ENCODE measurements at regions not wholly inside any gene's neighbourhood (a gene's known extent, or its start where the extent isn't known, plus 50 kb on each side); places are given as distances from the start of the nearest gene placed in this dataset.

DNA sequence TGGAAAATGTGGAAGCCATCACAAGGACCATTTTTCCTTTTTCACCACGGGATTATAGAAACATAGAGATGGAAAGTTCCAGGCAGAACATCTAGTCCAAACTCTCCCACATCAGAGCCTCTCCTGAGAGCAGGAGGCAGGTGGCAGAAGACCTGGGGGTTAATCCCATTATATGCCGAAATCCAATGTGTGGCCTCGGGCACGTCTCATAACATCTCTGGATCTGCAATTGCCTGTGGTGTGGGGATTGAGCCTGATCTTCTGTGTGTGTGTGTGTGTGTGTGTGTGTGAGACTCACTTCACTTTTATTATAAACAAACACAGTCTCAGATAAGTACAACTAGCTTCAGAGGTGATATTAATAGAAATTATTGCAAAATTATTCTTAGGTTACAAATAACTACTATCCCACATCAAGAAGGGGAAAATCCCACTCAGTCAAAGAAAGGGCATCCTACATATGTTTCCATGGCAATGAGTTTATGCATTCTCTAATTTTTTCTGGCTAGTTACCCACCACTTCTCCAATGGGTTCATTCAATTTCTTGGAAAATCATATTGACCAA, 199.1 kb downstream of the FOXL1 start:
- no peak for DNase-seq

DNA sequence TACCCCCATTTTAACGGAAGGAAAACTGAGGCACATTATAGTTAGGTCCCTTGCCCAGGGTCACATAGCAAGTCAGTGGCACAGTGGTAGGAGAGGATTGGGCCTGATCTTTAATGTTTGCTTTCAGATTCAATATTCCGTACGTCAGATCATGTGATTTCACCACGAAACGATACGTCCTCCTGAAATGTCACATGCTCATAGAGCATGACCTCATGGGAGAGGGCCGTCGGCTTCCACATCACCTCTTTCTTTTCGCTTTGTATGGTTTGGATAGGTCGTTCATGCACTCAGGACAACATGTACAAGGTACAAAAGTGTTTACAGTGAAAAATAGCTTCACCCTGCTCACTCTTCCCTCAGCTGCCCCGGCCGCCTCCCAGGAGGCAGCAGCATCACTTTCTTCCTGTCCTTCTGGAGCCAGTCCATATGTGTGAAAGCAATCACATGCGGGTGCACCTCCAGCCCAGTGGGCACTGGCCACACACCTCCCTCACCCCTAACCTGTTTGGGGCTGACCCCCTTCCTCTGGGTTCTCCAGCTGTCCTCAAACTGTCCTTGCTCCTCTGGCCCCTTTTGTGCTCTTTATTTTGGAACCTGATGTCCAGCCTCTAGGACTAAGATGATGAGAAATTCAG, 199.9 kb downstream of the FOXL1 start:
- no peak for DNase-seq

DNA sequence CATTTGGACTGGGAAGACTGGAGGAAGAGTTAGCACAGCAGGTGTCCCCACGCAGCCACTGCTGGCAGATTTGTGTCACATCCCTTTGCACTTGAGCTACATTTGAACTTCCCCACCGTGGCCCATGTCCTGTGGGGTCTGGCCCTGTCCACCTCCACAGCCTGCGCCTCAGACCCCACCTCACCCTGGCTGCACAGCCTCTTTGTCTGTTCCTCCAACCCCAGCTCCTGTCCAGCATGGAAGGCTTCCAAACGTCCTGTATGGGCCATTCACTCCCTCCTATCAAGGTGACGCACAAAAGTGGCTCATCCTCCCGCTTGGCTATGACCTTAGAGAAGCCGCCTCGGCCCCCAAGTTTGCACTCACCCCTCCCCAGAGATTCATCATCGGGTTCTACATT, 200.6 kb downstream of the FOXL1 start:
- no peak for DNase-seq

DNA sequence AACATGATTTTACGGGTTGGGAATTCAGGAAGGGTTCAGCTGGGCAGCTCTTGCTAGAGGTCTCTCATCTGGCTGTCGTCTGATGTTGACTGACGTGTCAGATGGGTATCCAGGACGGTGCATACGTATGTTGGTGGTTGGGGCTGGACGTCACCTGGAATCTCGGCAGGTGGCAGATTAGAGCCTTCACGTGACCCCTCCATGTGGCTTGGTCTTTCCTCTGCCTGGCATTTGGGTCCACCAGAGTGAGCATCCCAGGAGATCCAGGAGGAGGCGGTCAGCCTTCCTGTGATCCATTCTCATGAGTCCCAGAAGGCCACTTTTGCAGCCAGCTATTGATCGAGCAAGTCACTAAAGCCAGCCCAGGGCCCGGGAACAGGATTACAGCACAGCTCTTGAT, 202.7 kb downstream of the FOXL1 start:
- DNase-seq: no peak

DNA sequence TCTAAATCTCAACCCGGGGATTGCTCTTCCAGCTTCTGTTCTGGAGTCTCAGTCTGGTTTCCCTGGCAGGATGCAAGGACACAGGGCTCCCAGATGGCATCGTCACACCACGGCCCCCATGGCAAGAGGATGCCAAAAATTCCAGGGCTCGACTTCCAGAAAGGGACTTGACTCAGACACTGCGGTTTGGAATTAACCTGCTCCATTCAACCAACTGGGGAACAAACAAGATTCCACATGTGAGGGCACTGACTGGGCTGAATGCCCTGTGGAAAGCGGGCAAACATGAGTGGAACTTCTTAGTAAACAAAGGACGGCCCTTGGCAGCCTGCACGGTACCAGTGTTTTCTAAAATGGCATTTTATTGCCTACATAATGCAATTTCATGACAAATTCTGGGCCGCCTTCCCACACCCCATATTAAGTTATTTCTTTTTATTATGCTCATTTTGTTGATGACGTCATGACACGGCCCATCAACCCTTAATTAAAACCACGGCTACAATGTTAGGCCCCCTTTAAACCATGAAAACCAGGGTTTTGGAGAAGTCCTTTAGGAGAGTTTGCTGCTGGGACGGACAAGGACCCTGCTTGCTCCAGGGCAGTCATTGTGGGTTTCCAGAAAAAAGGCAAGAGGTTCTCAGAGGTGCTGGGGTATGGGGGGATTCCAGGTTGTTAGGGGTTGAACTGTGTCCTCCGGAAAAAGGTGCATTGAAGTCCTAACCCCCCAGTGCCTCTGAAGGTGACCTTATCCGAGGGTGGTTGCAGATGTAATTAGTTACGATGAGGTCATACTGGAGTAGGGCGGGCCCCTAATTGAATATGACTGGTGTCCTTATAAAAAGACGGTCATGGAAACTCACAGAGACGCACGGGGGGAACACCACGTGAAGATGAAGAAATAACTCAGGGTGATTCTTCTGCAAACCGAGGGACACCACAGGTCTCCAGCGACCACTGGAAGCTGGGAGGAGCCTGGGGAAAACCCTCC, 205.6 kb downstream of the FOXL1 start:
- no peak for DNase-seq

DNA sequence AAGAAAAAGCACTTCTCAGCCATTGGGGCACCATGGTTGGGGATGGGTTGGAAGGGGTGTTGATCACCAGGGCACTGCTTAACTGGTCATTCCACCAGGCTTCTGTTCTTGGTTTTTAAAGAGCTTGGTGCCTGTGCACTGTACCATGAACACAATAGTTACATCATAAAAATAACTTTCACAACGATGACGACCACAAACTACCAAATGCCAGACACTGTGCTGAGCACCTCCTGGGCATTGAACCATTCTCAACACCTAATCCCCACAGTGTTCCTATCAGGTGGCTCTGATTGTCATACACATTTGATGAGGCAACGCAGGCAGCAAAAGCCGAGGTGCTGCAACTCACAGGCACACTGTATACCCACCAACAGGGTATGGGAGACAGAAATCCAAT, 208.0 kb downstream of the FOXL1 start:
- DNase-seq: no peak

DNA sequence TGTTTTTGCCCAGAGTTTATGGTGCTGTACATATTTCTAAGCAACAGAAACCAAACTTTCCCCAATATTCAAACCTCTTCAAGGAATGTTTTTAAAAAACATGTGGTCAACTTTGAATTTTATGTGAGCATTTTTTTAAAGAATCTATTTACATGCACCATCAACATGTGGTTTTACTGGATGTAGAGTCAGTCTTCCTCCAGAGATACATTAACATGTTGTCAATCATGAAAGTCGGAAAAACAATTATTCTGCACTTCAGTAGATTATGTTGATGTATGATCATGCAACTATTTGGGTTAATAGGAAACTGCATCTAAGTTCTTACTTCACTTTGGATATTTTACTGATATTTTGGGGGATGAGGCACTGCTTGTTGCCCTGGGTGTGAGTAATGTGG, 208.6 kb downstream of the FOXL1 start:
- no peak for DNase-seq

DNA sequence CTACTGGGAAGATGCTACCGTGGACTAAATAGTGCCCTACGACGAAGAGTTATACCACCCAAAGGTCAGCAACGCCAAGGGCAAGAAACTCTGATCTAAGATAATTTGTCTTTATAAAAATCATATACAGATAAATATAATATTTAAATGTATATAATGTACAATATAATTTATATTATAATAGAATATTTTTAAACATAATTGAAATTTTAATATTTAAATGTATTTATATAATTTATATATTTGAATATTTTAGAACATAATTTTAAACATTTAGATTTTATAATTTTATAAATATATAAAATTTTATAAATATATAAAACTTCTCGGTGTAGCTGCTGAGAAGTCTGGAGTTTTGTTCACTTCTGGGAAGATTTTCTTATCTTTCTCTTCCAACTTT, 209.2 kb downstream of the FOXL1 start:
- no peak for DNase-seq

DNA sequence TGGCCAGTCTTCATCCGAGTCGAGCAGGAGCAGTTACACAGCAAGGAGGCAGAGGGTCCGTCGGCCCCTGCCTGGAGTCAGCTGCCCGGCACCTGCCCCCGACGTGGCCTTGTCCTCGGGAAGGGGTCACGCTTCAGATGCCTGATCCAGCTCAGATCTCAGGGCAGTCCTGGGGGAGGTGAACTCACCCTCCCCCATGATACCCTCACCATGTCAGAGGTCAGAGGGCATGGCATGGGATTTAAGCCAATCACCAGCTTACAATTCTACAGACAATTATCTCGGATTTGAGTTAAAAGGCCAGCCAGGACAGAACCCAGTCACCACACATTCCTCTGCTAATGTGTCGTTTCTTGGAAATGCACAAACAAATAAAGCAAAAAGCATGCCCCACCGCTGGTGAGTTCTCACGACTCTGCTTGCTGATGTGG, 211.3 kb downstream of the FOXL1 start:
- no peak for DNase-seq

DNA sequence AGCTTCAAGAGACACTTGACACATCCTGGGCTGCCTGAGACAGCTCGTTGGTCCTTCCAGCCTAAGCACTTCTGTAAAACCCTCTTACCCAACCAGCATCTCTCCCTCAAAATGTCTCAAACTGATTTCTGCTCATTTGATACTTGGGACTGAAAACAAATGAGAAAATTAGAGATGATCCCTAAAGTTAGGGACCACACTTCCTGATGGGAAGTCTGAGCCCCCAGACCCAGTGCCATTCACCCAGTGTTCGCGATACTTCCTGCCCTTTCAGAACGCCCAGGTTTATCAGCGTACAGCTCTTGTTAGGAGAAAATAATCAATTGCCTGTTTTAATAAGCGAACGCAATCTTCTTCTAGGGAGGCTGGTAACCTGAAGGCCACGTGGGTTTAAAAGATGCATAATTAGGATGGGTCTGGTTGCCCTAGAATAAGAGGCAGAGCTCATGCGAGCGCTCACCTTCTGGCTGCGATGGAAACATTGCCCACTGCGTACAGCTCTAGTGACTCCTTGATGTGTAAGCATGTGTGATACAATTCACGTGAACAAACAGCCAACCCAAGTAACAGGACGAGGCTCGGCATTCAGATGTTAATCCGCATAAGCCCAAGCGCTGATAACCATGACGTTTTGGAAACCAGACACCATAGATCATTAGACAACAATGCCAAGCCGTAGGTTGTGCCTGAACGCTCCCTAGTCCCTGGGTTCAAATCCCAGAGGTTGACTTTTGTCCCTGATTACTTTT, 213.1 kb downstream of the FOXL1 start:
- no peak for DNase-seq

DNA sequence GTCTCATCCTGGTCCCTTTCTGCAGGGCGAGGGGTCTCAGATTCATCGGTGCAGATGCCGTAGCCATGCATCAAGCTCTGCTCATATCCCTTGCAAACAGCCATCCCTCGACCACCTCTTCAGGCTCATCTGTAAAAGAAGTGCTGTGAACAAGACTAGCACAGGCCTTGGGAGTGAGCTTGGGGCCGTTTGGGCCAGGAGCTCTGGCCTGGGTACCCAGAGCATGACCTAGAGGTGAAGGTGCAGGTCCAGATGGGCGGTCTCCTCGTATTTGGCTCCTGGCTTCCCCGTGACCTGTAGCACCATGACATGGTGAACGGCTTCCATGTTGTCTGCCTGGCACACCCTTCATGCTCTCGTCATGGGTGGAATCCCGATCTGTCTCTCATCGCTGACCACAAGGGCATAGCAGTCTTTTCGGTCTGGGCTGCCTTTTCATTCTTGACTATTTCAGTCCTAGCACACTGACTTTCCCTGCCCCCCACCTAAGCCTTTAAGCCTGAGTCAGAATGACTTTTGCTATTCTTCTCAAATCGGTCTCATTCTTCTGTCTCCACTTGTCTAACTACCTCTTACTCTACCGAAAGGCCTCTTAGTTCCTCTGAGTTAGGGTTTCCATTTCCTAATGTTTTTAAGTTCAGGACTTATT, 216.0 kb downstream of the FOXL1 start:
- no peak for DNase-seq

DNA sequence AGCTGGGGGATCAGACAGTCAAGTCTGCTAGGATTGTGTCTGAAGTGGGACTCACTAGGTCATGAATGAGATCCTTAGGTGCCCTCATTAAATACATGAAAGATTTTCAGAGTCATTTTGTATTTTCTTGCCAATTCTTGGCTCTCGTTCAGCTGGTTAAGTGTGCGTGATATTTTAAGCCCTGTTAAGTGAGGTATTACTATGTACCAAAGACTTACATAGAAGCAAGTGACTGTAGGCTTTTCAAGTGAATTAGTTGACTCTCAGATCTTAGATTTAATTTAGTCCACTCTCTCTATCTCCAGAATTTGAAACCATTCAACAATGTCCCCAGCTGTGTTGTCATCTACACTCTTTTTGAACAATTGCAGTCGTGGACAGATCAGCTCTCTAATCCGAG, 219.4 kb downstream of the FOXL1 start:
- no peak for DNase-seq

DNA sequence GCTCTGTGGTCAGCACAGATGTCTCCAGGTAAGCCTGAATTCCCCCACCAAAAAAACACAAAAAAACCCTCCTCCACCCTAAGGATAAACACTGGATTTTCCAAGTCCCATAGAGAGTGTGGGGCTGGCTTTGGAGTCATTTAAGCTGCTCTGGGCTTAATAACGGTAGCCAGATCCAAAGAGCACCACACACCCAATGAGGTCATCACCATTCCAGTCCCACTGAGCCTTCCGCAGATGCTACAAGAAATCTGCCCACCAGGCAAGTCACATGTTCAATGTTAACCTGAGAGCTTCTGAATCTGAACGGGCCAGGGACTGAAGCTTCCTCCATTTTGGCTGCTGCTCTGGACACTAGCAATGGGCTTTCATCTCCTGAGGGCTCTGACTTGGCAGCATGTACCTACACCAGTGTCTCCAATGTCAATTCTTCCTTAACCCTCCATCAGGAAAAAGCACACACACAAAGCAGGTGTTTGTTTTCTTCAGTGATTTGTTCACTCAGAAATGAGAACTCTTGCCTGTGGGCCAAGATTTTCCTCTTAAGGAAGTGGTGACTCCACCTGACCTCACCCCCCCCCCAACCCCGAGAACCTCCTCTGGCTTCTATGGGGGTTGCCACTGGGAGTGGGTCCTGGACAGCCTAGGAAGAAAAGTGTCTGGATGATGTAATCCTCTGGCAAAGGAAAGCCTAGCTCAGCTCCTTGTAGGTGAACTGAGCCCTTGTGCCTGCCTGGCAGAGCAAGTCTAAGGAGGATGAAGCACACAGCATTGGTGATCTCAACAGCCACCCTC, 220.1 kb downstream of the FOXL1 start:
- DNase-seq: no peak

DNA sequence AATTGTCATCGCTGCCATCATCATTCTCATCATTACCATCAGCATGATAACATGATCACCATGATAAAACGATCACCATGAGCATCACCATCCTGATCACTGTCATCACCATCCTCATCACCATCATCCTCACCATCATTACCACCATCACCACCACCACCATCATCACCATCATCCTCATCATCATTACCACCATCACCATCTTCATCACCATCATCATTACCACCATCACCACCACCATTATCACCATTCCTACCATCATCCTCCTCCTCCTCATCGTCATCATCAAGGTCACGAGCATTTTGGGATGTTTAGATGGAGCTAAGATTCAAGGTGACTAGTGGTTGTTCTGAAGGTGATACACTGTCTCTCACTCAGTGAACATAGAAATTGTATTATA, 221.0 kb downstream of the FOXL1 start:
- no peak for DNase-seq

DNA sequence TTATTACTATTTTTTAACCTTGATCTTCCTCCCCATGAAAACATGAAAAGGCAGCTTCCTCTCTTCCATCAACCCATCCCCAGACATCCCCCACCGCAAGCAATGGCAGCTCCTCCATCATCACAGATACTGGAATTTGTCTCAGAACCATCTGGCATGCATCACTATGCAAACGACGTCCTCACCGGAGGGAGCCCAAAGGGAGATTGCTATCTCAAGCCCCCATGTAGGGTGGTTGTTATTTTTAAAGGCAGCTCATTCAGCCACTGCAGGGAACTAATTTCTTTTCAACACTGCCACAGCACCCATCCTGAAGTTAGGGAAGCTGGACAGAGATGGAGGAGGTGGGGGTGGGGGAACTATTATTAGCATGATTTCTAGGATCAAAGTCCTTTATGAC, 222.5 kb downstream of the FOXL1 start:
- DNase-seq: no peak

DNA sequence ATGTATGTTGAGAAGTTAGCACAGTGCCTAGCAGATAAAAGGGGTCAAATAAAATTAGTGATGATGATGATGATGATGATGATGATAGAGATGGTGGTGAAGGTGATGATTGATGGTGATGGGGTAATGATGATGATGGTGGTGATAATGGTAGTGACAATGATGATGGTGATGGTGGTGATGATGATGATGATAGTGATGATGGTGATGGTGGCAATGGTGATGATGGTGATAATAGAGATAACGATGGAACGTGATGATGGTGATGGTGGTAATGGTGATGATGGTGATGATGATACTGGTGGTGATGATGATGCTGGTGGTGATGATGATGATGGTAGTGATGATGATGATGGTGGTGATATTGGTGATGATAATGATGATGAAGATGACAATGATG, 223.7 kb downstream of the FOXL1 start:
- no peak for DNase-seq

DNA sequence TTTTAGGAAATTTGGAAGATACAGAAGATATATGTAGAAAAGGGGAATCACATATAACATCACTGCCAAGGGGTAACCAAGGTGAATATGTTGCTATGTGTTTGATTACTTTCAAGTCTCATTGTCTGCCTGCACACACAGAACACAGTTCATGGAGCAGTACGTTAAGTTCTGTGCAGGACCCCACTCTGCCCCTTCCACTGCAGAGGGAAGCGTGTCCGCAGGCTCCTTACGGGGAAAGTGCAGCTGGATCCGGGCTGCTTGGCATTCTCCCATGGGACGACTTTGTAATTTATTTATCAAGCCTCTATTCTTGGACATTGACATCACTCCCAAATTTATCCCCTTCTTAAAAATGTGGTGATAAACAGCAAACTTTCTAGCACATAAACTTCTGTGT, 226.8 kb downstream of the FOXL1 start:
- no peak for DNase-seq

DNA sequence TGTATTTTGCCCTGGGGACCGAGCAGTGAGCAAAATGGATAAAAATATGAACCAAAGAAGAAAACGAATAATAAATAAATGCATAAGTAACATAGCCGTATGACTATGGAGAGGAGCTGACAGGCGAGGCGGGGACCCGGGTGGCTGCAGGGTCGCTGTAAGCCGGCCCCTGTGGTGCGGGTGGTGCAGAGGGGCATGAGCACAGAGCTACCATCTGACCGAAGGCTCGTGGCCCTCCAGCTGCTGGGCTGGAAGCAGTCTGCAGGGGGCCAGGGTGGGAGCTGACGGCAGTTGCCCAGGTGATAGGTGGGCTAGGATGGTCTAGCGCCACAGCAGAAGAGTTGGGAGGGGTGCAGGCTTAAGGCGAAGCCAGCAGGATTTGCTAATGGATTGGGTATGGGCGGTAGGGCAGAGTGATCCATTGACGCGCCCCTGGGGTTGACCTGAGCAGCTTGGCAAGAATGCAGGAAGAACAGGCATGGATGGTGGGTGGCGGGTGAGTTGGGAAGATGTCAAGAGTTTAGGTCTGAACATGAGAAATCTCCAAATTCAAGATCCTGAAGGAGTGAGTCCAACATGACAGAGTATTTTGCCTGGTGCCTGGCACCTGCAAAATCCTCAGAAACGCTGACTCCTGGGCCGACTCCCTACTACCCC, 228.0 kb downstream of the FOXL1 start:
- no peak for DNase-seq

DNA sequence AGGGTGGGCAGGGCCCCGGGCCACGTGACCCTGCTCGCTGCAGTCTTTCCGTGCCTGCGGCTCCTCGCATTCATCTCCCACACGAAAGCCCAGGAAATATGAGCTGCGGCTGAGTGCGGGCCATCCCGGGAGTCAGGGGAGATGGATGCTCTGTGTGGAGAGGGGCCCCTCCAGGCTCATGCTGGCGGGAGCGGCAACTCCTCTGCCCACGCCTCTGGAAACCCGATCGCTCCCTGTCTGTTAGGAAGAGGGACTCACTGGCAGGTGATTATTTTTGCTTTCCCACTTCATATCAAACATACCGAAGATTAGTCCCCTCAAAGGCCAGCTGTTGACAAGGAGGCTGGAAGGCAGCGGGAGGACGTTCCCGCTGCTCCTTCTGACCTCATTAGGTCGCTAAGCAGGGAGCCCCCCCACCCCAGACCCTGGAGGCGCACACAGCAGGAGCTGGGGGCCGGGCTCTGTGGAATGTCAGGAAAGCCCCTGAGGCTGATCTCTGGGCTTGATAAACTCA, 228.5 kb downstream of the FOXL1 start:
- no peak for DNase-seq

DNA sequence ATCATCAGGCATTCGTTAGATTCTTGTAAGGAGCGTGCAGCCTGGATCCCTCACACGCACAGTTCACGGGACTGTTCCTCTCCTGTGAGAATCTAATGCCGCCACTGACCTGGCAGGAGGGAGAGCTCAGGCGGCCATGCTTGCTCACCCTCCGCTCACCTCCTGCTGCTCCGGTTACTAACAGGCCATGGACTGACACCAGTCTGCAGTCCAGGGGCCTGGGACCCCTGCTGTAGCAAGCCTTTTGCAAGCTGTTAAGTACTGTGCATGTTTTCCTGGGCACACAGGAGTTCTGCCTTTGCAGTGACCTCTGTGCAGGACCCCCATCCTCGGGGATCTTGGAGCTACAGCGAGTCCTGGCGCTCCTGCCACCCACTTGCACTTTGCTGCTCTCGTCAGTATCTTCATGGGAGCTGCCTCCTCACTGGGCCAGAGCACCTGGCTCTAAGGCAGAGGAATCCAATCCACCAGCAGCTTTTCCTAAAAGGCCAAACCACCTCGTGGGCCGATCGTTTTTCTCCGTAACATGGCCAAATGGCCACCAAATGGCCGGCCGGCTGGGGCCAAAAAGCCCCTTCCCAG, 230.6 kb downstream of the FOXL1 start:
- no peak for DNase-seq

DNA sequence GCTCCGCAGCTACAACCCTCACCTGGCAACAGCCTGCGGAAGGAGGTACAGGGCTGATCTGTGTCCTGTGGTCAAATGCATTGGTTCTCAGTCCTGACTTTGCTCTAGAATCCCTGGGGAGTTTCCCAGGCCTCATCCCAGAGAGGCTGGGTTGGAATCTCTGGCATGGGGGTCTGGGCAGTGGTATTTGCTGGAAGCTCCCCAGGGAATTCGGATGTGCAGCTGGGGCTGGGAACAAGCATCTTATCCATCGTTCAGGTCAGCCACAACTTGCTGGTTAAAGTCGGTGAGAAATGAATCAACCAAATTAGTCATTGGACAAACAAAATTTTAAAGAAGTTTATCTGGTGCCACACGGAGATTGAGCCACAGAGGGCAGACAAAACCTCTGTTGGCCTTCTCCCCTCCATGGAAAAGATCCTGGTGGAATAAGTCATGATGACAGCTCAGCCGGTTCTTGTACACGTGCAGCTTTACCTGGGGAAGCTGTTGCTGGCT, 231.2 kb downstream of the FOXL1 start:
- DNase-seq: no peak

Data from stimulated activated naive CD4-positive, alpha-beta T cell treated with Interleukin-2 at 50 U/mL for 16 hours (primary cell).